Adrenal gland (tissue), 5 donors: ENCODE measurements at regions not wholly inside any gene's neighbourhood (a gene's known extent, or its start where the extent isn't known, plus 50 kb on each side); places are given as distances from the start of the nearest gene placed in this dataset.

ENCODE experiments used
- POLR2A ChIP-seq, 2 donors: fragments of 450-650 bp; IDR thresholded peaks; one replicate each; pipeline ENCODE4 v1.6.1; 2017; ENCODE audit warnings: antibody characterized with exemption in 2 of 2, mild to moderate bottlenecking in 2 of 2, moderate library complexity in 1 of 2
- TF ChIP-seq, protein P1 (sequence below), 6 experiments: fragments of 450-650 bp in 4 of 6; fragments of 200-600 bp in 2 of 6; sonication (generic) in 1 of 6; IDR thresholded peaks; 1 replicate in 5 of 6; 2 replicates in 1 of 6; pipeline versions ENCODE4 v1.5.1 to v1.8.0; 2016 to 2021; ENCODE audit warnings: antibody characterized with exemption in 6 of 6, mild to moderate bottlenecking in 2 of 6, moderate library complexity in 1 of 6
- donor health status: DM: no; HTN: no; CAD: no.

DNA sequence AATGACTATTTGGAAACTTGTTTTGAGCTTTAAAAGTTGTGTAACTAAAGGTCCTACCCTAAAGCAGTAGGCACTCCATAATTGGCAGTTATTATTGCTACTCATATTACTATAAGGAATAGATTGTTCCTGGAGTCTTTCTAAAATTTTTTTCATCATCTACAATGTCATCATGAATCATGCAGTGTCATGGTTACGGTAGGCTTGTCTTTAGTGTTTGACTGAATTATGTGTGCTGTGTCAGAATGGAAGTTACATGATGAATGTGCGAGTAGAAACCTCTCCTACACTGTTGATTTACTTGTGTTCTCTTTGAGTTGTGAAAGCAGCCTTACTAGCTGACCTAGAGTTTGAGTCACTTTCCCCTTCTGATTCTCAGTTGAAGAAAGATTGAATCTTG lies 1099.9 kb downstream of the RAPGEF2 start:
- TF ChIP-seq POLR2A (IDR thresholded peaks at IDR 0.05), result no peak
- TF ChIP-seq, protein P1, sequence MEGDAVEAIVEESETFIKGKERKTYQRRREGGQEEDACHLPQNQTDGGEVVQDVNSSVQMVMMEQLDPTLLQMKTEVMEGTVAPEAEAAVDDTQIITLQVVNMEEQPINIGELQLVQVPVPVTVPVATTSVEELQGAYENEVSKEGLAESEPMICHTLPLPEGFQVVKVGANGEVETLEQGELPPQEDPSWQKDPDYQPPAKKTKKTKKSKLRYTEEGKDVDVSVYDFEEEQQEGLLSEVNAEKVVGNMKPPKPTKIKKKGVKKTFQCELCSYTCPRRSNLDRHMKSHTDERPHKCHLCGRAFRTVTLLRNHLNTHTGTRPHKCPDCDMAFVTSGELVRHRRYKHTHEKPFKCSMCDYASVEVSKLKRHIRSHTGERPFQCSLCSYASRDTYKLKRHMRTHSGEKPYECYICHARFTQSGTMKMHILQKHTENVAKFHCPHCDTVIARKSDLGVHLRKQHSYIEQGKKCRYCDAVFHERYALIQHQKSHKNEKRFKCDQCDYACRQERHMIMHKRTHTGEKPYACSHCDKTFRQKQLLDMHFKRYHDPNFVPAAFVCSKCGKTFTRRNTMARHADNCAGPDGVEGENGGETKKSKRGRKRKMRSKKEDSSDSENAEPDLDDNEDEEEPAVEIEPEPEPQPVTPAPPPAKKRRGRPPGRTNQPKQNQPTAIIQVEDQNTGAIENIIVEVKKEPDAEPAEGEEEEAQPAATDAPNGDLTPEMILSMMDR (IDR thresholded peaks at IDR 0.05), result no peak
